Loucy (cell line): ENCODE measurements at regions not wholly inside any gene's neighbourhood (a gene's known extent, or its start where the extent isn't known, plus 50 kb on each side); places are given as distances from the start of the nearest gene placed in this dataset.

Experiments
- H2AFZ ChIP-seq: fragments of 200-600 bp; sonication (generic); 2 replicates; pipeline ENCODE4 v1.6.0; 2016; ENCODE audit warnings: antibody characterized with exemption, mild to moderate bottlenecking, low read length, moderate library complexity
- H3F3A ChIP-seq: fragments of 200-600 bp; 2 replicates; pipeline ENCODE4 v1.6.0; 2016; ENCODE audit warnings: antibody characterized with exemption, low read depth, mild to moderate bottlenecking
- H3K27me3 ChIP-seq: fragments of 200-600 bp; sonication (generic); 2 replicates; pipeline ENCODE4 v1.6.1; 2014; ENCODE audit warnings: low read length, mild to moderate bottlenecking; ENCODE audit not compliant: insufficient read depth, poor library complexity, severe bottlenecking
- H3K36me3 ChIP-seq: fragments of 200-600 bp; sonication (generic); 2 replicates; pipeline ENCODE4 v1.6.1; 2016; ENCODE audit warnings: low read length; ENCODE audit not compliant: insufficient read depth
- H3K4me1 ChIP-seq: fragments of 200-600 bp; sonication (generic); 2 replicates; pipeline ENCODE4 v1.5.1; 2014; ENCODE audit warnings: low read length, mild to moderate bottlenecking; ENCODE audit not compliant: insufficient read depth, poor library complexity, severe bottlenecking
- H3K4me2 ChIP-seq: fragments of 200-600 bp; sonication (generic); 2 replicates; pipeline ENCODE4 v1.6.0; 2014; ENCODE audit warnings: antibody characterized with exemption, low read length, low read depth, mild to moderate bottlenecking; ENCODE audit not compliant: poor library complexity, severe bottlenecking
- H3K4me3 ChIP-seq: fragments of 200-600 bp; sonication (generic); 2 replicates; pipeline ENCODE4 v1.5.1; 2014; ENCODE audit warnings: low read length, mild to moderate bottlenecking, mixed read lengths; ENCODE audit not compliant: poor library complexity, severe bottlenecking
- H3K79me2 ChIP-seq: fragments of 200-600 bp; sonication (generic); 2 replicates; pipeline ENCODE4 v1.6.1; 2014; ENCODE audit warnings: low read length; ENCODE audit not compliant: insufficient read depth
- H3K9ac ChIP-seq: fragments of 200-600 bp; sonication (generic); 2 replicates; pipeline ENCODE4 v1.6.0; 2014; ENCODE audit warnings: mild to moderate bottlenecking, low read depth, low read length, moderate library complexity; ENCODE audit not compliant: poor library complexity, severe bottlenecking
- H3K9me2 ChIP-seq: fragments of 200-600 bp; sonication (generic); replicated peaks from 2 replicates; pipeline ENCODE4 v1.6.1; 2016; ENCODE audit warnings: low read depth, low read length, mixed read lengths
- H3K9me3 ChIP-seq: fragments of 200-600 bp; sonication (generic); 2 replicates; pipeline ENCODE4 v1.6.1; 2014; ENCODE audit warnings: mild to moderate bottlenecking, antibody characterized with exemption, low read length, low read depth; ENCODE audit not compliant: insufficient read depth
- H4K20me1 ChIP-seq: fragments of 200-600 bp; sonication (generic); 2 replicates; pipeline ENCODE4 v1.6.0; 2014; ENCODE audit warnings: antibody characterized with exemption, low read length, mild to moderate bottlenecking; ENCODE audit not compliant: insufficient read depth, poor library complexity, severe bottlenecking
- EZH2phosphoT487 ChIP-seq: fragments of 200-600 bp; IDR thresholded peaks from 2 replicates; pipeline ENCODE4 v1.6.1; 2018; ENCODE audit warnings: antibody characterized with exemption, mild to moderate bottlenecking, moderate library complexity, borderline replicate concordance
- TF ChIP-seq, protein P1 (sequence below): fragments of 200-600 bp; sonication (generic); conservative IDR thresholded peaks from 2 replicates; pipeline ENCODE4 v1.5.1; 2014; ENCODE audit warnings: mild to moderate bottlenecking, antibody characterized with exemption, low read length

DNA sequence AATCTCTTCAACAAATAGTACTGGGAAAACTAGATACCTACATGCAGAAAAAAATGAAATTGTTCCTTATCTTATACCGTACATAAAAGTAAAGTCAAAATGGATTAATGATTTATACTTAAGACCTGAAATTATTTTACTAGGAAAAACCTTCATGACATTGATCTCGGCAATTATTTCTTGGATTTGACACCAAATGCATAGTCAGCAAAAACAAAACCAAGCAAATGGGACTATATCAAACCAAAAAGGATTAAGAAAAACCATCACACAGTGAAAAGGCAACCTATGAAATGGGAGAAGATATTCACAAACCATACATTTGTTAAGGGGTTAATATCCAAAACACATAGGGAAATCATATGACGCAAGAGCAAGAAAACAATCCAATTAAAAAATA, 433.6 kb downstream of the LRATD1 start:
- H2AFZ ChIP-seq, result no peak overlapping the region
- no peak overlapping the region for H3K4me2 ChIP-seq
- no peaks in the 10 kb centered on the region for H4K20me1 ChIP-seq

DNA sequence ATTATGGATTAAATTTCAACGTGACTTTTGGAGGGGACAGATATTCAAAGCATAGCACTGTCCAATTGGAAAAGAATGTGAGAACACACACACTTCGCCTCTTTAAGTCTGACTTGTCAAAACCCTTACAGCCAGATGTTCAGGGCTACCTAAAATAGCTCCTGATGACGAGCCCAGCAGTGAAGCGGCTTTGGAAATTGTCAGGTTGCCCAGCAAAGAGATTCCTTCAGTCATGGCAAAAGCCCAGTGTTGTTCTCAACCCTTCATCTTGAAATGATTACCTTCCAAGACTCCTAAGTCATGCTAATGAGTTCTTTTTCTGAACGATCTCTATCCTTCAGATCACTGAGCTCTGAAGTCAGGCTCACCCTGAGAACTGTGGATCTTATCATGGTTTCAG, 436.6 kb downstream of the LRATD1 start:
- no peak overlapping the region for H2AFZ ChIP-seq

More for the DNA sequence above, 433.6 kb downstream of the LRATD1 start:
- H3K36me3 ChIP-seq, result no peaks in the 10 kb centered on the region; the same call in 1 of the 2 replicates
- H3K79me2 ChIP-seq, result no peaks in the 10 kb centered on the region
- TF ChIP-seq, protein P1, sequence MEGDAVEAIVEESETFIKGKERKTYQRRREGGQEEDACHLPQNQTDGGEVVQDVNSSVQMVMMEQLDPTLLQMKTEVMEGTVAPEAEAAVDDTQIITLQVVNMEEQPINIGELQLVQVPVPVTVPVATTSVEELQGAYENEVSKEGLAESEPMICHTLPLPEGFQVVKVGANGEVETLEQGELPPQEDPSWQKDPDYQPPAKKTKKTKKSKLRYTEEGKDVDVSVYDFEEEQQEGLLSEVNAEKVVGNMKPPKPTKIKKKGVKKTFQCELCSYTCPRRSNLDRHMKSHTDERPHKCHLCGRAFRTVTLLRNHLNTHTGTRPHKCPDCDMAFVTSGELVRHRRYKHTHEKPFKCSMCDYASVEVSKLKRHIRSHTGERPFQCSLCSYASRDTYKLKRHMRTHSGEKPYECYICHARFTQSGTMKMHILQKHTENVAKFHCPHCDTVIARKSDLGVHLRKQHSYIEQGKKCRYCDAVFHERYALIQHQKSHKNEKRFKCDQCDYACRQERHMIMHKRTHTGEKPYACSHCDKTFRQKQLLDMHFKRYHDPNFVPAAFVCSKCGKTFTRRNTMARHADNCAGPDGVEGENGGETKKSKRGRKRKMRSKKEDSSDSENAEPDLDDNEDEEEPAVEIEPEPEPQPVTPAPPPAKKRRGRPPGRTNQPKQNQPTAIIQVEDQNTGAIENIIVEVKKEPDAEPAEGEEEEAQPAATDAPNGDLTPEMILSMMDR, result no peak
- TF ChIP-seq EZH2phosphoT487, result no peak
- H3F3A ChIP-seq, result no peaks in the 10 kb centered on the region
- H3K27me3 ChIP-seq, result no peaks in the 10 kb centered on the region
- H3K9ac ChIP-seq, result no peak overlapping the region
- H3K4me3 ChIP-seq, result no peak overlapping the region
- H3K4me1 ChIP-seq, result no peaks in the 10 kb centered on the region
- H3K9me3 ChIP-seq, result 0 out of 2 replicates have a peak, but pooled peaks cover 4% of the 10 kb centered on the region
- no peaks in the 10 kb centered on the region for H3K9me2 ChIP-seq

DNA sequence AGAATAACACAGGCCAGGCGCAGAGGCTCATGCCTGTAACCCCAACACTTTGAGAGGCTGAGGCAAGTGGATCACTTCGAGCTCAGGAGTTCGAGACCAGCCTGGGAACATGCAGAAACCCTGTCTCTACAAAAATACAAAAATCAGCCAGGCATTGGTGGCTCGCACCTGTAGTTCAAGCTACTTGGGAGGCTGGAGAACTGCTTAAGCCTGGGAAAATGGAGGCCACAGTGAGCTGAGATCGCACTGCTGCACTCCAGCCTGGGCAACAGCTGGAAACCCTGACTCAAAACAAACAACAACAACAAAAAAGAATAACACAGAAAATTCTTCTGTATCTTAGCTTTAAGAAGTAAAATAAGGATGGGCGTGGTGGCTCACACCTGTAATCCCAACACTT, 440.3 kb downstream of the LRATD1 start:
- Histone ChIP-seq H3K36me3 (no peaks in the 10 kb centered on the region), H4K20me1 (no peaks in the 10 kb centered on the region), H3K4me1 (no peaks in the 10 kb centered on the region), H3K4me3 (no peak overlapping the region), H3K79me2 (no peaks in the 10 kb centered on the region), H3K9ac (no peak overlapping the region), H3F3A (no peaks in the 10 kb centered on the region), H3K27me3 (no peaks in the 10 kb centered on the region), H3K9me3 (no peaks in the 10 kb centered on the region), H3K4me2 (no peak overlapping the region), H2AFZ (no peak overlapping the region), H3K9me2 (no peaks in the 10 kb centered on the region)
- TF ChIP-seq EZH2phosphoT487, result no peak
- TF ChIP-seq, protein P1, result no peak

More for the DNA sequence above, 436.6 kb downstream of the LRATD1 start:
- H3K79me2 ChIP-seq, result no peaks in the 10 kb centered on the region
- H3K4me3 ChIP-seq, result no peak overlapping the region
- H3K9me2 ChIP-seq, result no peaks in the 10 kb centered on the region
- no peaks in the 10 kb centered on the region for H3F3A ChIP-seq
- H3K36me3 ChIP-seq, result no peaks in the 10 kb centered on the region; the same call in 1 of the 2 replicates
- no peak overlapping the region for H3K4me2 ChIP-seq
- no peaks in the 10 kb centered on the region for H4K20me1 ChIP-seq
- H3K27me3 ChIP-seq, result no peaks in the 10 kb centered on the region
- no peak overlapping the region for H3K9ac ChIP-seq
- H3K9me3 ChIP-seq, result 0 out of 2 replicates have a peak, but pooled peaks cover 4% of the 10 kb centered on the region
- no peak for TF ChIP-seq EZH2phosphoT487
- TF ChIP-seq, protein P1, result no peak
- H3K4me1 ChIP-seq, result no peaks in the 10 kb centered on the region
